ENCODE measurements at regions not wholly inside any gene's neighbourhood (a gene's known extent, or its start where the extent isn't known, plus 50 kb on each side); places are given as distances from the start of the nearest gene placed in this dataset.

GRCh38 chr20:11671015-11671511 is 246.6 kb upstream of the BTBD3 start:
- Mint-ChIP-seq H3K9me3 (peaks cover 0 to 14% of the 10 kb centered on the region in 2 donors), H3K27me3 (no peaks in the 10 kb centered on the region), H3K4me3 (no peak overlapping the region), H3K27ac (no peak overlapping the region), H3K4me1 (no peaks in the 10 kb centered on the region)
- DNase-seq = no peak
- ATAC-seq = no peak

GRCh38 chr20:11672959-11673358 is 244.7 kb upstream of the BTBD3 start:
- H3K27ac Mint-ChIP-seq = no peak overlapping the region
- no peaks in the 10 kb centered on the region for H3K27me3 Mint-ChIP-seq
- ATAC-seq = no peak
- H3K4me3 Mint-ChIP-seq = no peak overlapping the region
- peaks cover 0 to 14% of the 10 kb centered on the region in 2 donors for H3K9me3 Mint-ChIP-seq
- no peak for DNase-seq
- H3K4me1 Mint-ChIP-seq = no peaks in the 10 kb centered on the region

- Mint-ChIP-seq H3K4me3 (no peak overlapping the region), H3K4me1 (no peaks in the 10 kb centered on the region), H3K27ac (no peak overlapping the region), H3K27me3 (no peaks in the 10 kb centered on the region), H3K9me3 (no peaks in the 10 kb centered on the region)
- DNase-seq (no peak), ATAC-seq (no peak)
Measured at GRCh38 chr20:11675920-11676629, 241.6 kb upstream of the BTBD3 start.

- DNase-seq (no peak), ATAC-seq (no peak)
- Mint-ChIP-seq H3K9me3 (no peaks in the 10 kb centered on the region), H3K4me1 (no peaks in the 10 kb centered on the region), H3K27me3 (no peaks in the 10 kb centered on the region), H3K27ac (no peak overlapping the region), H3K4me3 (no peak overlapping the region)
Measured at GRCh38 chr20:11676630-11677287, 240.9 kb upstream of the BTBD3 start.

- Mint-ChIP-seq H3K4me3 (no peak overlapping the region), H3K9me3 (no peaks in the 10 kb centered on the region), H3K27me3 (no peaks in the 10 kb centered on the region), H3K27ac (no peak overlapping the region), H3K4me1 (no peaks in the 10 kb centered on the region)
- DNase-seq (no peak), ATAC-seq (no peak)
Measured at GRCh38 chr20:11677428-11677827, 240.3 kb upstream of the BTBD3 start.

GRCh38 chr20:11677836-11678235 is 239.9 kb upstream of the BTBD3 start:
- ATAC-seq = no peak
- no peaks in the 10 kb centered on the region for H3K9me3 Mint-ChIP-seq
- H3K4me3 Mint-ChIP-seq = no peak overlapping the region
- H3K27ac Mint-ChIP-seq = no peak overlapping the region
- no peaks in the 10 kb centered on the region for H3K4me1 Mint-ChIP-seq
- DNase-seq = no peak
- H3K27me3 Mint-ChIP-seq = no peaks in the 10 kb centered on the region

- Mint-ChIP-seq H3K4me3 (no peak overlapping the region), H3K27ac (no peak overlapping the region), H3K27me3 (peaks cover 13% of the 10 kb centered on the region), H3K4me1 (peaks cover 4% of the 10 kb centered on the region), H3K9me3 (no peaks in the 10 kb centered on the region)
- DNase-seq = no peak
- no peak for ATAC-seq
Measured at GRCh38 chr20:11682285-11682684, 235.4 kb upstream of the BTBD3 start.

- H3K4me1 Mint-ChIP-seq = peaks cover 6% of the 10 kb centered on the region
Measured at GRCh38 chr20:11686195-11686594, 231.5 kb upstream of the BTBD3 start.

GRCh38 chr20:11686820-11687543 is 230.7 kb upstream of the BTBD3 start:
- Mint-ChIP-seq H3K4me3 (no peak overlapping the region), H3K4me1 (peaks cover 6% of the 10 kb centered on the region), H3K9me3 (peaks cover 0 to 9% of the 10 kb centered on the region in 2 donors), H3K27me3 (peaks cover 21% of the 10 kb centered on the region), H3K27ac (no peak overlapping the region)
- ATAC-seq (no peak), DNase-seq (no peak)

More at GRCh38 chr20:11686195-11686594, 231.5 kb upstream of the BTBD3 start:
- peaks cover 21% of the 10 kb centered on the region for H3K27me3 Mint-ChIP-seq
- peaks cover 0 to 9% of the 10 kb centered on the region in 2 donors for H3K9me3 Mint-ChIP-seq
- H3K4me3 Mint-ChIP-seq = no peak overlapping the region
- H3K27ac Mint-ChIP-seq = no peak overlapping the region
- no peak for DNase-seq
- ATAC-seq = no peak

- H3K4me1 Mint-ChIP-seq = peaks cover 6% of the 10 kb centered on the region
- H3K4me3 Mint-ChIP-seq = no peak overlapping the region
- H3K27ac Mint-ChIP-seq = no peak overlapping the region
- H3K9me3 Mint-ChIP-seq = peaks cover 0 to 11% of the 10 kb centered on the region in 2 donors
- DNase-seq = no peak
- H3K27me3 Mint-ChIP-seq = peaks cover 21% of the 10 kb centered on the region
- no peak for ATAC-seq
Measured at GRCh38 chr20:11687546-11688292, 230.0 kb upstream of the BTBD3 start.

GRCh38 chr20:11689262-11689661 is 228.4 kb upstream of the BTBD3 start:
- no peak for ATAC-seq
- H3K4me1 Mint-ChIP-seq = peaks cover 6% of the 10 kb centered on the region

GRCh38 chr20:11691766-11692165 is 225.9 kb upstream of the BTBD3 start:
- H3K4me1 Mint-ChIP-seq = peaks cover 6% of the 10 kb centered on the region
- DNase-seq = no peak
- no peak overlapping the region for H3K4me3 Mint-ChIP-seq
- no peak overlapping the region for H3K27ac Mint-ChIP-seq
- H3K27me3 Mint-ChIP-seq = peaks cover 14% of the 10 kb centered on the region
- no peak for ATAC-seq
- H3K9me3 Mint-ChIP-seq = peaks cover 0 to 19% of the 10 kb centered on the region in 2 donors

More at GRCh38 chr20:11689262-11689661, 228.4 kb upstream of the BTBD3 start:
- peaks cover 21% of the 10 kb centered on the region for H3K27me3 Mint-ChIP-seq
- H3K27ac Mint-ChIP-seq = no peak overlapping the region
- no peak overlapping the region for H3K4me3 Mint-ChIP-seq
- DNase-seq = no peak
- H3K9me3 Mint-ChIP-seq = peaks cover 0 to 14% of the 10 kb centered on the region in 2 donors

- no peak for ATAC-seq
- peaks cover 0 to 19% of the 10 kb centered on the region in 2 donors for H3K9me3 Mint-ChIP-seq
- no peaks in the 10 kb centered on the region for H3K4me1 Mint-ChIP-seq
- DNase-seq = no peak
- H3K4me3 Mint-ChIP-seq = no peak overlapping the region
- H3K27me3 Mint-ChIP-seq = peaks cover 6% of the 10 kb centered on the region
- no peak overlapping the region for H3K27ac Mint-ChIP-seq
Measured at GRCh38 chr20:11692567-11692966, 225.1 kb upstream of the BTBD3 start.

- Mint-ChIP-seq H3K27me3 (peaks cover under 1% of the 10 kb centered on the region), H3K27ac (peak overlapping the region in 1 of 2 donors; percentile 5), H3K9me3 (peaks cover 0 to 14% of the 10 kb centered on the region in 2 donors), H3K4me3 (no peak overlapping the region), H3K4me1 (no peaks in the 10 kb centered on the region)
- ATAC-seq (no peak), DNase-seq (no peak)
Measured at GRCh38 chr20:11694467-11694866, 223.2 kb upstream of the BTBD3 start.

- H3K27me3 Mint-ChIP-seq = no peaks in the 10 kb centered on the region
- no peak overlapping the region for H3K27ac Mint-ChIP-seq
- H3K9me3 Mint-ChIP-seq = peaks cover 0 to 10% of the 10 kb centered on the region in 2 donors
- H3K4me3 Mint-ChIP-seq = no peak overlapping the region
- ATAC-seq (no peak), DNase-seq (no peak)
- no peaks in the 10 kb centered on the region for H3K4me1 Mint-ChIP-seq
Measured at GRCh38 chr20:11697055-11697454, 220.6 kb upstream of the BTBD3 start.

All from stimulated activated naive CD8-positive, alpha-beta T cell treated with anti-CD3 and anti-CD28 coated beads, Interleukin-15, amount 100 ng/mL, for 72 hours (primary cell).